Fibroblast of lung (primary cell): ENCODE measurements at regions not wholly inside any gene's neighbourhood (a gene's known extent, or its start where the extent isn't known, plus 50 kb on each side); places are given as distances from the start of the nearest gene placed in this dataset.
"Not testable (repeated sequence)": the region's sequence is repeated elsewhere in the genome, so short reads cannot be mapped to it uniquely, and the experiment has no call there.

Experiments
- EZH2 ChIP-seq: IDR thresholded peaks from 2 replicates; pipeline ENCODE4 v1.5.1; 2012; ENCODE audit warnings: low read length, control low read depth, mild to moderate bottlenecking; ENCODE audit errors: missing control alignments
- TF ChIP-seq, protein P1 (sequence below), 2 donors: IDR thresholded peaks in 1 of 2; conservative IDR thresholded peaks in 1 of 2; 1 replicate in 1 of 2; 2 replicates in 1 of 2; pipeline ENCODE4 v1.5.1; 2011 to 2012; ENCODE audit warnings: low read length in 2 of 2, control low read depth in 1 of 2, inconsistent platforms in 1 of 2, low read depth in 1 of 2, mild to moderate bottlenecking in 1 of 2

DNA sequence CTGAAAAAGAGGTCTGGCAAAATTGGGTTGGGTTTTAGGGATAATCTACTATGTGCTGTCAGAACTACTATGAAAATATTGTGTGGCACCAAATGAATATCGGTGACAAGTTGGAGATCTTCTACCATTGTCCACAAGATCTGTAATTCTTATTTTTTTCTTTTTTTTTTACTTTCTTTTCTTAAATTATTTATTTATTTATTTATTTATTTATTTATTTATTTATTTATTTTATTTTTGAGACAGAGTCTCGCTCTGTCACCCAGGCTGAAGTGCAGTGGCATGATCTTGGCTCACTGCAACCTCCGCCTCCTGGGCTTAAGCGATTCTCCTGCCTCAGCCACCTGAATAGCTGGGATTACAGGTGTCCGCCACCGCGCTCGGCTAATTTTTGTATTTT lies 259.4 kb downstream of the HS3ST3B1 start:
- TF ChIP-seq, protein P1, sequence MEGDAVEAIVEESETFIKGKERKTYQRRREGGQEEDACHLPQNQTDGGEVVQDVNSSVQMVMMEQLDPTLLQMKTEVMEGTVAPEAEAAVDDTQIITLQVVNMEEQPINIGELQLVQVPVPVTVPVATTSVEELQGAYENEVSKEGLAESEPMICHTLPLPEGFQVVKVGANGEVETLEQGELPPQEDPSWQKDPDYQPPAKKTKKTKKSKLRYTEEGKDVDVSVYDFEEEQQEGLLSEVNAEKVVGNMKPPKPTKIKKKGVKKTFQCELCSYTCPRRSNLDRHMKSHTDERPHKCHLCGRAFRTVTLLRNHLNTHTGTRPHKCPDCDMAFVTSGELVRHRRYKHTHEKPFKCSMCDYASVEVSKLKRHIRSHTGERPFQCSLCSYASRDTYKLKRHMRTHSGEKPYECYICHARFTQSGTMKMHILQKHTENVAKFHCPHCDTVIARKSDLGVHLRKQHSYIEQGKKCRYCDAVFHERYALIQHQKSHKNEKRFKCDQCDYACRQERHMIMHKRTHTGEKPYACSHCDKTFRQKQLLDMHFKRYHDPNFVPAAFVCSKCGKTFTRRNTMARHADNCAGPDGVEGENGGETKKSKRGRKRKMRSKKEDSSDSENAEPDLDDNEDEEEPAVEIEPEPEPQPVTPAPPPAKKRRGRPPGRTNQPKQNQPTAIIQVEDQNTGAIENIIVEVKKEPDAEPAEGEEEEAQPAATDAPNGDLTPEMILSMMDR (conservative IDR thresholded peaks at IDR 0.05 in 1 of 2, IDR thresholded peaks at IDR 0.05 in 1 of 2; ENCODE audit: low read depth in 1 of 2, low read length in 2 of 2) = not testable (repeated sequence)
- TF ChIP-seq EZH2 = not testable (repeated sequence)
